Naive thymus-derived CD4-positive, alpha-beta T cell (primary cell): ENCODE measurements at regions not wholly inside any gene's neighbourhood (a gene's known extent, or its start where the extent isn't known, plus 50 kb on each side); places are given as distances from the start of the nearest gene placed in this dataset.

Experiments
- ATAC-seq: fragments of 150-1000 bp; cut with Tn5 transposase; 2 replicates; pipeline ENCODE4 v1.10.0; 2021; ENCODE audit warnings: mild to moderate bottlenecking, moderate library complexity
- CTCF ChIA-PET: fragments of 350-600 bp; sonication (Branson Sonifier 250); formaldehyde crosslinking; loops from one replicate; lab custom pipeline; 2021; ENCODE audit warnings: antibody characterized with exemption; lab: Charles Lee
- POLR2A ChIA-PET: fragments of 350-600 bp; sonication (Branson Sonifier 250); formaldehyde crosslinking; loops from one replicate; lab custom pipeline; 2021; ENCODE audit warnings: antibody characterized with exemption, inconsistent platforms; lab: Charles Lee
- DNase-seq, 9 donors: peaks; one replicate each; pipeline versions ENCODE4 v3.0.0 to v3.0.0-alpha.2; 2020 to 2022; ENCODE audit warnings: mixed read lengths in 1 of 9
- H3K27ac ChIP-seq: one replicate; pipeline ENCODE4 v1.7.0; 2013; ENCODE audit warnings: mild to moderate bottlenecking, low read depth, low read length, moderate library complexity
- H3K27me3 ChIP-seq, 2 donors: one replicate each; pipeline ENCODE4 v1.7.0; 2013; ENCODE audit warnings: low read length in 2 of 2, mild to moderate bottlenecking in 2 of 2, moderate library complexity in 2 of 2; ENCODE audit not compliant: control insufficient read depth in 2 of 2, insufficient read depth in 2 of 2
- H3K36me3 ChIP-seq, 3 experiments: 1 replicate in 2 of 3; 2 replicates in 1 of 3; pipeline ENCODE4 v1.7.0; 2013; ENCODE audit warnings: low read length in 3 of 3, mild to moderate bottlenecking in 3 of 3, moderate library complexity in 1 of 3; ENCODE audit not compliant: insufficient read depth in 3 of 3, control insufficient read depth in 2 of 3
- H3K4me1 ChIP-seq, 2 donors: one replicate each; pipeline ENCODE4 v1.7.0; 2013; ENCODE audit warnings: low read length in 2 of 2, mild to moderate bottlenecking in 2 of 2, moderate library complexity in 1 of 2; ENCODE audit not compliant: control insufficient read depth in 2 of 2, insufficient read depth in 2 of 2
- H3K4me3 ChIP-seq: 2 replicates; pipeline ENCODE4 v1.7.0; 2013; ENCODE audit warnings: mild to moderate bottlenecking, low read length
- H3K9me3 ChIP-seq, 3 experiments: 1 replicate in 2 of 3; 2 replicates in 1 of 3; pipeline ENCODE4 v1.7.0; 2013; ENCODE audit warnings: low read length in 3 of 3; ENCODE audit not compliant: control insufficient read depth in 2 of 3
- H3K27ac Mint-ChIP-seq, 9 donors: one replicate each; pipeline ENCODE4 v1.8.0; 2020 to 2022; ENCODE audit warnings: mixed read lengths in 9 of 9, mild to moderate bottlenecking in 8 of 9, moderate library complexity in 5 of 9, inconsistent platforms in 2 of 9
- H3K27me3 Mint-ChIP-seq, 5 donors: one replicate each; pipeline ENCODE4 v1.8.0; 2021 to 2022; ENCODE audit warnings: mixed read lengths in 5 of 5, mild to moderate bottlenecking in 1 of 5
- H3K36me3 Mint-ChIP-seq, 5 donors: one replicate each; pipeline ENCODE4 v1.8.0; 2020 to 2022; ENCODE audit warnings: mixed read lengths in 5 of 5, mild to moderate bottlenecking in 3 of 5, inconsistent platforms in 1 of 5
- H3K4me1 Mint-ChIP-seq, 7 donors: one replicate each; pipeline ENCODE4 v1.8.0; 2020 to 2022; ENCODE audit warnings: mixed read lengths in 7 of 7, mild to moderate bottlenecking in 3 of 7, inconsistent platforms in 1 of 7
- H3K4me3 Mint-ChIP-seq, 10 donors: one replicate each; pipeline ENCODE4 v1.8.0; 2020 to 2022; ENCODE audit warnings: mild to moderate bottlenecking in 10 of 10, mixed read lengths in 10 of 10, moderate library complexity in 6 of 10, inconsistent platforms in 2 of 10
- H3K9me3 Mint-ChIP-seq, 11 donors: one replicate each; pipeline ENCODE4 v1.8.0; 2020 to 2022; ENCODE audit warnings: mixed read lengths in 11 of 11, mild to moderate bottlenecking in 4 of 11, inconsistent platforms in 1 of 11, moderate library complexity in 1 of 11
- intact Hi-C, 2 donors: fragments of 100-400 bp; cut with micrococcal nuclease; formaldehyde crosslinking; loops; one replicate each; pipeline ENCODE4 v1.15.1; 2023

- peaks cover 18 to 54% (median 35%) of the 10 kb centered on the region in 5 donors for H3K27me3 Mint-ChIP-seq
- DNase-seq (no peak), ATAC-seq (no peak)
- Histone ChIP-seq H3K27me3 (no peaks in the 10 kb centered on the region), H3K27ac (no peak overlapping the region), H3K4me1 (no peaks in the 10 kb centered on the region), H3K9me3 (no peaks in the 10 kb centered on the region), H3K4me3 (no peak overlapping the region), H3K36me3 (no peaks in the 10 kb centered on the region)
- no peak overlapping the region for H3K27ac Mint-ChIP-seq
- intact Hi-C loops = no loop called here
- CTCF ChIA-PET = no interaction called here
- H3K4me3 Mint-ChIP-seq = no peak overlapping the region
- no peaks in the 10 kb centered on the region for H3K36me3 Mint-ChIP-seq
- POLR2A ChIA-PET = no interaction called here
- H3K4me1 Mint-ChIP-seq = peaks cover 0 to 6% (median 0%) of the 10 kb centered on the region in 7 donors
- H3K9me3 Mint-ChIP-seq = peaks cover 0 to 2% (median 0%) of the 10 kb centered on the region in 11 donors
Measured at GRCh38 chr2:120577721-120578295, 157.9 kb upstream of the GLI2 start.

- Mint-ChIP-seq H3K4me1 (peaks cover 0 to 6% (median 0%) of the 10 kb centered on the region in 7 donors), H3K9me3 (peaks cover 0 to 8% (median 0%) of the 10 kb centered on the region in 11 donors), H3K27ac (no peak overlapping the region), H3K4me3 (no peak overlapping the region), H3K36me3 (no peaks in the 10 kb centered on the region), H3K27me3 (peaks cover 27 to 54% (median 35%) of the 10 kb centered on the region in 5 donors)
- POLR2A ChIA-PET = no interaction called here
- Histone ChIP-seq H3K27me3 (no peaks in the 10 kb centered on the region), H3K4me3 (no peak overlapping the region), H3K4me1 (no peaks in the 10 kb centered on the region), H3K36me3 (no peaks in the 10 kb centered on the region), H3K27ac (no peak overlapping the region), H3K9me3 (no peaks in the 10 kb centered on the region)
- intact Hi-C loops = no loop called here
- DNase-seq (no peak), ATAC-seq (no peak)
- CTCF ChIA-PET = no interaction called here
Measured at GRCh38 chr2:120578576-120579352, 156.9 kb upstream of the GLI2 start.

DNA sequence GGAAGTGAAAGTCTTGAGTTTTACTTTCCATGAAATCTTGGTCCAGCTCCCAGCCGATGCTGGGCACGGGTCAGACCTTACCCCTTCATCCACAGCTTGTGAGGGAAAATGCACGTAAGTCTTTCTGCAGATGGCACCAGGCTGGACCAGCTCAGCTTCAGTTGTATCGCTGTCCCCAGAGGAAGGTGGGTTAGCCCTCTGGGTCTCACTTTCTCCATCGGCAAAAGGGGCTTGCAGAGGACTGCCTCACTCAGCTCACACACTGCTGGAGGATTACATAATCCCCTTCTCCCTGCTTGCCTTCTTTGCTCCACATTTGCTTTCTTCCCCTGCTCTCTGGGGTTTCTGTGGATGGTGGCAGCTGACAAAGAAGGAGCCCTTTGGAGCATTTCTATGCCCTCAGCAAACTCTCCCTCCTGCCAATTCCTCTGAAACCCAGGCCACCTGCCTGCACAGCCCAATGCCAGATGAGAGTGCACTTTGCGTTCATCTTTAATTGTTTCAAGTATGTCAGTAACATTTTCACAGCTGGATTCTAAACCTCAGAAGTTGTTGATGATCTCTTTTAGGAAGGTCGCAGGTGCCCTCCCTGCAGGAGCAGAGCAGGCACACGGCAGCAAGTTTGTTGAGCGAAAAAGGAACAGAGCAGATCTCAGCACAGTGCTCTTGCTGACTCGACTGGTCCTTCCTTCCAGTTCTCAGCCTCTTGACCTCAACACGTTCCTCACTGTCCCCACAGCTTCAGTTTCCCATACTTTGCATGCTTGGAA lies 155.6 kb upstream of the GLI2 start:
- no peak overlapping the region for H3K27ac Mint-ChIP-seq
- CTCF ChIA-PET = no interaction called here

GRCh38 chr2:120580709-120581108 lies 155.0 kb upstream of the GLI2 start:
- peaks cover 0 to 6% (median 0%) of the 10 kb centered on the region in 7 donors for H3K4me1 Mint-ChIP-seq
- peaks cover 0 to 19% (median 8%) of the 10 kb centered on the region in 11 donors for H3K9me3 Mint-ChIP-seq
- no peak overlapping the region for H3K4me3 Mint-ChIP-seq
- H3K27ac ChIP-seq = no peak overlapping the region
- ATAC-seq (no peak), DNase-seq (no peak)
- CTCF ChIA-PET = no interaction called here
- peaks cover 32 to 61% (median 42%) of the 10 kb centered on the region in 5 donors for H3K27me3 Mint-ChIP-seq
- no peak overlapping the region for H3K27ac Mint-ChIP-seq
- H3K36me3 ChIP-seq = no peaks in the 10 kb centered on the region
- POLR2A ChIA-PET = no interaction called here
- H3K4me1 ChIP-seq = no peaks in the 10 kb centered on the region
- H3K36me3 Mint-ChIP-seq = no peaks in the 10 kb centered on the region
- no peak overlapping the region for H3K4me3 ChIP-seq
- H3K9me3 ChIP-seq = no peaks in the 10 kb centered on the region
- H3K27me3 ChIP-seq = no peaks in the 10 kb centered on the region
- intact Hi-C loops = no loop called here

More for the DNA sequence above, 155.6 kb upstream of the GLI2 start:
- ATAC-seq (no peak), DNase-seq (no peak)
- peaks cover 0 to 17% (median 5%) of the 10 kb centered on the region in 11 donors for H3K9me3 Mint-ChIP-seq
- no peaks in the 10 kb centered on the region for H3K9me3 ChIP-seq
- no peaks in the 10 kb centered on the region for H3K4me1 ChIP-seq
- no peaks in the 10 kb centered on the region for H3K36me3 Mint-ChIP-seq
- H3K27me3 ChIP-seq = no peaks in the 10 kb centered on the region
- peaks cover 0 to 6% (median 0%) of the 10 kb centered on the region in 7 donors for H3K4me1 Mint-ChIP-seq
- POLR2A ChIA-PET = no interaction called here
- H3K4me3 ChIP-seq = no peak overlapping the region
- no peak overlapping the region for H3K4me3 Mint-ChIP-seq
- peaks cover 28 to 58% (median 39%) of the 10 kb centered on the region in 5 donors for H3K27me3 Mint-ChIP-seq
- H3K27ac ChIP-seq = no peak overlapping the region
- H3K36me3 ChIP-seq = no peaks in the 10 kb centered on the region
- intact Hi-C loops = no loop called here

GRCh38 chr2:120583121-120583520 lies 152.5 kb upstream of the GLI2 start:
- Mint-ChIP-seq H3K27me3 (peaks cover 39 to 55% (median 49%) of the 10 kb centered on the region in 5 donors), H3K36me3 (no peaks in the 10 kb centered on the region), H3K4me1 (peaks cover 0 to 6% (median 5%) of the 10 kb centered on the region in 7 donors), H3K27ac (no peak overlapping the region), H3K4me3 (no peak overlapping the region), H3K9me3 (peaks cover 0 to 22% (median 8%) of the 10 kb centered on the region in 11 donors)
- H3K9me3 ChIP-seq = no peaks in the 10 kb centered on the region
- DNase-seq (no peak), ATAC-seq (no peak)
- H3K36me3 ChIP-seq = no peaks in the 10 kb centered on the region
- no peaks in the 10 kb centered on the region for H3K4me1 ChIP-seq
- ChIA-PET CTCF (no interaction called here), POLR2A (no interaction called here)
- H3K4me3 ChIP-seq = no peak overlapping the region
- no peak overlapping the region for H3K27ac ChIP-seq
- no peaks in the 10 kb centered on the region for H3K27me3 ChIP-seq
- intact Hi-C loops = no loop called here

DNA sequence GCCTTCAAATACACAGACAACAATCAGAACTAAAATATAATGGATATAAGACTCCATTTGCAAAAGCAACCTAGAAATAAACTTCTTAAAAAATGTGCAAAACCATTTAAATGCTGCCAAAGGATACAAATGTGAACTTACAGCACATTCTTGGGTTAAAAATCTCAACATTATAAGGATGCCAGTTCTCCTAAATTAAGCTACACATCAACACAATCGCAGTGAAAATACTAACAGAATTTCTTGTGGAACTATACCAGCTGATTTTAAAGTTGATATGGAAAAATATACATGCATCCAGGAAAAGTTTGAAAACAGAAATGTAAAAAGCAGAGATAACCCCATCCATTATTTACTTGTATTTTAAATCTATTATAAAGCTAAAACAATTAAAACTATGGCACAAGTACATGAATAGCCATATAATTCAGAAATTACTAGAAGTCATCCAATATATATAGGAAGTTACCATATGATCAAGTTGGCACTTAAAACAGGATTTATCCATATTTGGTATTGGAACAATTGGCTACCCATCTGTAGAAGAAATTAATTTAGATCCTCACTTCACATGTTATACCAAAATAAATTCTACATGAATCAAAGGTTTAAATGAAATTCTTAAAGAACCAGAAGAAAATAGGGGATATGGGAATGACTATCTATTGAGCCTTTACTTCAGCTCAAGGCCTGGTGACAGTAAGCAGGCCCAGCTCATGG lies 151.7 kb upstream of the GLI2 start:
- Histone ChIP-seq H3K9me3 (no peaks in the 10 kb centered on the region), H3K27me3 (no peaks in the 10 kb centered on the region), H3K27ac (no peak overlapping the region), H3K4me3 (no peak overlapping the region), H3K4me1 (no peaks in the 10 kb centered on the region), H3K36me3 (no peaks in the 10 kb centered on the region)
- ATAC-seq (no peak), DNase-seq (no peak)
- Mint-ChIP-seq H3K4me3 (no peak overlapping the region), H3K9me3 (peaks cover 0 to 22% (median 8%) of the 10 kb centered on the region in 11 donors), H3K36me3 (no peaks in the 10 kb centered on the region), H3K27ac (no peak overlapping the region), H3K4me1 (peaks cover 0 to 6% (median 5%) of the 10 kb centered on the region in 7 donors), H3K27me3 (peaks cover 46 to 64% (median 52%) of the 10 kb centered on the region in 5 donors)
- intact Hi-C loops = no loop called here
- ChIA-PET POLR2A (no interaction called here), CTCF (no interaction called here)
